ENCODE measurements at regions not wholly inside any gene's neighbourhood (a gene's known extent, or its start where the extent isn't known, plus 50 kb on each side); places are given as distances from the start of the nearest gene placed in this dataset.

DNA sequence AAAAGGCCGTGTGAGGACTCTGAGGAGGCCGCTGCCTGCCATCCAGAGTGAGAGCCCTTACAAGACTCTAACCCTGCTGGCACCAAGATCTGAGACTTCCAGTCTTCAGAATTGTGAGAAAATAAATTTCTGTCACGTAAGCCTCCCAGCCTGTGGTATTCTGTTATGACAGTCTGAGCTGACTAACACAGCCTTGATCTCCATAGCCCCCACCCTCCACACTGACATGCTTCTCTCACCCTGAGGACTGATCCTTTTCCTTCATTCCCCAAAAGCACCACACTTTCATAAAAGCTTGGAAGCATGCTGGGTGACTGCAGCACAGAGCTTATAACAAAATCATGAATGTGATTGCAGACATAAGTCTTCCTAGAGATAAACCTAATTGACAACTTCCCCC, 1059.8 kb downstream of the UQCRFS1 start:
- ATAC-seq (ENCODE audit: insufficient number of reproducible peaks, low FRiP score, low read depth): no peak
- TF ChIP-seq CTCF (IDR thresholded peaks at IDR 0.05): no peak
- H3K9me3 ChIP-seq: no peaks in the 10 kb centered on the region
- no peak overlapping the region for H3K27ac ChIP-seq
- no peak overlapping the region for H3K4me3 ChIP-seq
- H3K4me1 ChIP-seq (ENCODE audit: control insufficient read depth in 1 of 2, low read depth in 2 of 2): no peaks in the 10 kb centered on the region
- DNase-seq (ENCODE audit: low spot score): no peak
- no peaks in the 10 kb centered on the region for H3K36me3 ChIP-seq
- H3K27me3 ChIP-seq (replicated peaks; ENCODE audit: insufficient read depth): no peaks in the 10 kb centered on the region

DNA sequence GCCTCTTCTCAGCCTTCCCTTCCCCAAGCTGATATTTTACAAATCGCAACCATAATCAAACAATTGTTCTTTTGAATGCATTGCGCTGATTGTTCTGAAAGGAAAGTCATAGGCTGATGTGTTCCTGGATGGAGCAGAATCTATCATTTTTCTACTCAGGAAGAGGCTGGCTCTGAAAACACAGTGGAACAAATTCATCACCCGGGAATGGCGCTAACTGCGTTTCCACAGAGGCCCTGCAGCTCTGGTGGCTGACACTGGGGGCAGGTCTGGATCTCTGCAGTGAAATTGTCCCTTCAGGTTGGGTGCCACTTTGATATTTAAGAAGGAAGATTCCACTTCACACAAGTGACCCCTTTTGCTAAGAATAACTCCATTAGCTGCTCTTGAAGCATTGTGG, 1060.8 kb downstream of the UQCRFS1 start:
- ATAC-seq (ENCODE audit: insufficient number of reproducible peaks, low FRiP score, low read depth): no peak
- no peaks in the 10 kb centered on the region for H3K9me3 ChIP-seq
- no peak overlapping the region for H3K27ac ChIP-seq
- no peak for TF ChIP-seq CTCF (IDR thresholded peaks at IDR 0.05)
- no peak for DNase-seq (ENCODE audit: low spot score)
- H3K36me3 ChIP-seq: no peaks in the 10 kb centered on the region
- no peaks in the 10 kb centered on the region for H3K27me3 ChIP-seq (replicated peaks; ENCODE audit: insufficient read depth)
- no peak overlapping the region for H3K4me3 ChIP-seq
- no peaks in the 10 kb centered on the region for H3K4me1 ChIP-seq (ENCODE audit: control insufficient read depth in 1 of 2, low read depth in 2 of 2)

DNA sequence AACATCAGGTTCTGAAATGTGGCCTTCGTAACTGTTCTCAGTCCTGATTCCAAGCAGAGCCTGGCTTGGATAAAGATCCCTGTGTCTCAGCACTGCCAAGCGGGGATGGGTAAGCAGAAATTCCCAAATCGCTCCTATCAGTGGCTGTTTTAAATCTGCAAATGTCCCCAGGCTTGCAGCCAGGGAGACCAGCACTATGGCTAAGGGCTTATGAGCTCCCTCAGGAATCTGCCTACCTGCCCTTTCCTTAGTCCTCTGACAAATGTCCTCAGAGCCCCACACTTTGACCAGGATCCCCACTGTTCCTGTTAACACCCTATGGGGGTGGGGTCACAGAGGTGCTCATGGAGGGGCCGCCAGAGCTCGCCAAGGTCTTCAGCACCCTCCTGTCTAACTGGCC, 1062.8 kb downstream of the UQCRFS1 start:
- TF ChIP-seq CTCF (IDR thresholded peaks at IDR 0.05): no peak
- no peaks in the 10 kb centered on the region for H3K9me3 ChIP-seq
- no peaks in the 10 kb centered on the region for H3K4me1 ChIP-seq (ENCODE audit: control insufficient read depth in 1 of 2, low read depth in 2 of 2)
- no peak overlapping the region for H3K4me3 ChIP-seq
- ATAC-seq (ENCODE audit: insufficient number of reproducible peaks, low FRiP score, low read depth) (no peak), DNase-seq (ENCODE audit: low spot score) (no peak)
- H3K36me3 ChIP-seq: no peaks in the 10 kb centered on the region
- no peak overlapping the region for H3K27ac ChIP-seq
- no peaks in the 10 kb centered on the region for H3K27me3 ChIP-seq (replicated peaks; ENCODE audit: insufficient read depth)

- Histone ChIP-seq H3K9me3 (no peaks in the 10 kb centered on the region), H3K36me3 (no peaks in the 10 kb centered on the region), H3K4me1 (ENCODE audit: control insufficient read depth in 1 of 2, low read depth in 2 of 2) (no peaks in the 10 kb centered on the region), H3K4me3 (no peak overlapping the region), H3K27me3 (replicated peaks; ENCODE audit: insufficient read depth) (no peaks in the 10 kb centered on the region), H3K27ac (no peak overlapping the region)
- TF ChIP-seq CTCF (IDR thresholded peaks at IDR 0.05): no peak
- DNase-seq (ENCODE audit: low spot score) (no peak), ATAC-seq (ENCODE audit: insufficient number of reproducible peaks, low FRiP score, low read depth) (no peak)
Observed at GRCh38 chr19:28148554-28148953, 1064.4 kb downstream of the UQCRFS1 start.

DNA sequence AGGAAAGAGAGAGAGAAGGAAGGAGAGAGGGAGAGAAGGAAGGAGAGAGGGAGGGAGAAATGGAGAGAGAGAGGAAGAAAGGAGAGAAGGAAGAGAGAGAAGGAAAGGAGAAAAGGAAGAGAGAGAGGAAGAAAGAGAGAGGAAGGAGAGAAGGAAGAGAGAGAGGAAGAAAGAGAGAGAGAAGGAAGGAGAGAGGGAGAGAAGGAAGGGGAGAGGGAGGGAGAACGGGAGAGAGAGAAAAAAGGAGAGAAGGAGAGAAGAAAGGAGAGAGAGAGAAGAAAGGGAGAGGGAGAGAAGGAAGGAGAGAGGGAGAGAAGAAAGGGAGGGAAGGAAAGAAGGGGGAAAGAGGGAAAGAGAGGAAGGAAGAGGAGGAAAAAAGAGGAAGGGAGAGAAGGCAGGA, 1070.7 kb downstream of the UQCRFS1 start:
- Histone ChIP-seq H3K4me1 (ENCODE audit: control insufficient read depth in 1 of 2, low read depth in 2 of 2) (no peaks in the 10 kb centered on the region), H3K4me3 (no peak overlapping the region), H3K36me3 (no peaks in the 10 kb centered on the region), H3K27ac (no peak overlapping the region), H3K9me3 (no peaks in the 10 kb centered on the region), H3K27me3 (replicated peaks; ENCODE audit: insufficient read depth) (no peaks in the 10 kb centered on the region)
- ATAC-seq (ENCODE audit: insufficient number of reproducible peaks, low FRiP score, low read depth) (no peak), DNase-seq (ENCODE audit: low spot score) (no peak)
- TF ChIP-seq CTCF (IDR thresholded peaks at IDR 0.05): no peak
